ENCODE measurements at regions not wholly inside any gene's neighbourhood (a gene's known extent, or its start where the extent isn't known, plus 50 kb on each side); places are given as distances from the start of the nearest gene placed in this dataset.

- TF ChIP-seq POLR2AphosphoS5 (IDR thresholded peaks at IDR 0.05) = no peak
- no peak for TF ChIP-seq POLR2A (IDR thresholded peaks at IDR 0.05)
- TF ChIP-seq, protein P1, sequence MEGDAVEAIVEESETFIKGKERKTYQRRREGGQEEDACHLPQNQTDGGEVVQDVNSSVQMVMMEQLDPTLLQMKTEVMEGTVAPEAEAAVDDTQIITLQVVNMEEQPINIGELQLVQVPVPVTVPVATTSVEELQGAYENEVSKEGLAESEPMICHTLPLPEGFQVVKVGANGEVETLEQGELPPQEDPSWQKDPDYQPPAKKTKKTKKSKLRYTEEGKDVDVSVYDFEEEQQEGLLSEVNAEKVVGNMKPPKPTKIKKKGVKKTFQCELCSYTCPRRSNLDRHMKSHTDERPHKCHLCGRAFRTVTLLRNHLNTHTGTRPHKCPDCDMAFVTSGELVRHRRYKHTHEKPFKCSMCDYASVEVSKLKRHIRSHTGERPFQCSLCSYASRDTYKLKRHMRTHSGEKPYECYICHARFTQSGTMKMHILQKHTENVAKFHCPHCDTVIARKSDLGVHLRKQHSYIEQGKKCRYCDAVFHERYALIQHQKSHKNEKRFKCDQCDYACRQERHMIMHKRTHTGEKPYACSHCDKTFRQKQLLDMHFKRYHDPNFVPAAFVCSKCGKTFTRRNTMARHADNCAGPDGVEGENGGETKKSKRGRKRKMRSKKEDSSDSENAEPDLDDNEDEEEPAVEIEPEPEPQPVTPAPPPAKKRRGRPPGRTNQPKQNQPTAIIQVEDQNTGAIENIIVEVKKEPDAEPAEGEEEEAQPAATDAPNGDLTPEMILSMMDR (IDR thresholded peaks at IDR 0.05) = no peak
These were observed 255.6 kb upstream of the ZFP64 start for GRCh38 chr20:52447225-52447551.
